ENCODE measurements at regions not wholly inside any gene's neighbourhood (a gene's known extent, or its start where the extent isn't known, plus 50 kb on each side); places are given as distances from the start of the nearest gene placed in this dataset.
"Not testable (repeated sequence)": the region's sequence is repeated elsewhere in the genome, so short reads cannot be mapped to it uniquely, and the experiment has no call there.

DNA sequence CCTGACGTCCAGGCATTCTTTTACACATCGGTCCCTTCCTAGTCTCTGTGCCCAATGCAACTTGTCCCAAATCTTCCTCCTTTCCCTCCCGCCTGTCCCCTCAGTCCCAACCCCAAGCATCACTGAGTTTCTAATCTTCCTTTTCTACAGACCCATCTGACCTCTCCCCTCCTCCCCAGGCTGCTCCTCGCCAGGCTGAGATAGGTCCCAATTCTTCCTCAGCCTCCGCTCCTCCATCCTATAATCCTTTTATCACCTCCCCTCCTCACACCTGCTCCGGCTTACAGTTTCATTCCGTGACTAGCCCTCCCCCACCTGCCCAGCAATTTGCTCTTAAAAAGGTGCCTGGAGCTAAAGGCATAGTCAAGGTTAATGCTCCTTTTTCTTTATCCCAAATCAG is 323.1 kb upstream of the LMCD1 start:
- DNase-seq (ENCODE audit: low spot score); H3K36me3 ChIP-seq (ENCODE audit: insufficient read depth, low read length); H3K27ac ChIP-seq (ENCODE audit: low read depth, low read length, poor library complexity, severe bottlenecking); BruUV-seq (replicated peaks); H3K9me3 ChIP-seq (ENCODE audit: low read length); H3K79me2 ChIP-seq (ENCODE audit: insufficient read depth, low read depth, low read length); intact Hi-C loops (cut with micrococcal nuclease; ENCODE audit: unreplicated experiment); H3K9me2 ChIP-seq (ENCODE audit: insufficient read depth, low read length); H3K4me1 ChIP-seq (ENCODE audit: insufficient read depth, low read length, poor library complexity, severe bottlenecking); CTCF ChIA-PET (ENCODE audit: unreplicated experiment); H3K4me3 ChIP-seq (ENCODE audit: low read depth, low read length, poor library complexity, severe bottlenecking); H4K20me1 ChIP-seq (ENCODE audit: insufficient read depth, low read length); H2AFZ ChIP-seq (ENCODE audit: low read length); H3K4me2 ChIP-seq (ENCODE audit: low read length); POLR2A ChIA-PET: not testable (repeated sequence)

DNA sequence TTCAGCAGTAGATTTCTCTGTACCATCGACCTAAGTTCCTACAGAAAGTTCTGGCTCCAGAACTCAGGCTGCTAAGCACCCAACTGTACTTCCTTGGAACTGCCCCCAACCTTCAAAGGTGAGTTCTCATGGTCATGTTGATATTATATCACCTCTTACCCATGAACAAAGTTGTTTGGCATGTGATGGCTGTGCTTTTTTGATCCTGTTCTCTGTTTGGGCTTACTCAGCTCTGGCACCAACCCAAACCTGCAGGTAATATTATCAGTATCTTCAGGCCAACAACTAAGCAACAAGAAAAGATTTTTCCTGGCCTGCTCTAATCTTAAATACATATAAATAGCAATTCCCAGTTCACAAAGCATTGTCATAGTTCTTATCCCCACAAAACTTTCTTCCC is 318.7 kb upstream of the LMCD1 start:
- no peak overlapping the region for H3K27ac ChIP-seq (ENCODE audit: low read depth, low read length, poor library complexity, severe bottlenecking)
- no peaks in the 10 kb centered on the region for H3K9me3 ChIP-seq (ENCODE audit: low read length)
- DNase-seq (ENCODE audit: low spot score), result no peak
- TF ChIP-seq EZH2phosphoT487 (IDR thresholded peaks at IDR 0.05; ENCODE audit: borderline replicate concordance, low read depth, low read length), result no peak
- TF ChIP-seq, protein P1, sequence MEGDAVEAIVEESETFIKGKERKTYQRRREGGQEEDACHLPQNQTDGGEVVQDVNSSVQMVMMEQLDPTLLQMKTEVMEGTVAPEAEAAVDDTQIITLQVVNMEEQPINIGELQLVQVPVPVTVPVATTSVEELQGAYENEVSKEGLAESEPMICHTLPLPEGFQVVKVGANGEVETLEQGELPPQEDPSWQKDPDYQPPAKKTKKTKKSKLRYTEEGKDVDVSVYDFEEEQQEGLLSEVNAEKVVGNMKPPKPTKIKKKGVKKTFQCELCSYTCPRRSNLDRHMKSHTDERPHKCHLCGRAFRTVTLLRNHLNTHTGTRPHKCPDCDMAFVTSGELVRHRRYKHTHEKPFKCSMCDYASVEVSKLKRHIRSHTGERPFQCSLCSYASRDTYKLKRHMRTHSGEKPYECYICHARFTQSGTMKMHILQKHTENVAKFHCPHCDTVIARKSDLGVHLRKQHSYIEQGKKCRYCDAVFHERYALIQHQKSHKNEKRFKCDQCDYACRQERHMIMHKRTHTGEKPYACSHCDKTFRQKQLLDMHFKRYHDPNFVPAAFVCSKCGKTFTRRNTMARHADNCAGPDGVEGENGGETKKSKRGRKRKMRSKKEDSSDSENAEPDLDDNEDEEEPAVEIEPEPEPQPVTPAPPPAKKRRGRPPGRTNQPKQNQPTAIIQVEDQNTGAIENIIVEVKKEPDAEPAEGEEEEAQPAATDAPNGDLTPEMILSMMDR (conservative IDR thresholded peaks at IDR 0.05; ENCODE audit: low read length), result no peak
- no peak overlapping the region for H3K4me3 ChIP-seq (ENCODE audit: low read depth, low read length, poor library complexity, severe bottlenecking)
- intact Hi-C loops (cut with micrococcal nuclease; ENCODE audit: unreplicated experiment), result no loop called here
- CTCF ChIA-PET (ENCODE audit: unreplicated experiment), result no interaction called here
- POLR2A ChIA-PET, result no interaction called here
- no TSS peak for BruUV-seq (replicated peaks)
- no peaks in the 10 kb centered on the region for H3K36me3 ChIP-seq (ENCODE audit: insufficient read depth, low read length)
- H4K20me1 ChIP-seq (ENCODE audit: insufficient read depth, low read length), result no peaks in the 10 kb centered on the region
- H3K4me1 ChIP-seq (ENCODE audit: insufficient read depth, low read length, poor library complexity, severe bottlenecking), result no peaks in the 10 kb centered on the region
- H3K9me2 ChIP-seq (ENCODE audit: insufficient read depth, low read length), result no peaks in the 10 kb centered on the region
- H3K79me2 ChIP-seq (ENCODE audit: insufficient read depth, low read depth, low read length), result no peaks in the 10 kb centered on the region
- H2AFZ ChIP-seq (ENCODE audit: low read length), result no peak overlapping the region
- no peak overlapping the region for H3K4me2 ChIP-seq (ENCODE audit: low read length)

GRCh38 chr3:8183627-8184026 is 318.0 kb upstream of the LMCD1 start:
- no peak for TF ChIP-seq EZH2phosphoT487 (IDR thresholded peaks at IDR 0.05; ENCODE audit: borderline replicate concordance, low read depth, low read length)
- TF ChIP-seq, protein P1 (conservative IDR thresholded peaks at IDR 0.05; ENCODE audit: low read length), result no peak
- H3K4me1 ChIP-seq (ENCODE audit: insufficient read depth, low read length, poor library complexity, severe bottlenecking), result no peaks in the 10 kb centered on the region
- no peaks in the 10 kb centered on the region for H3K9me3 ChIP-seq (ENCODE audit: low read length)
- H3K27ac ChIP-seq (ENCODE audit: low read depth, low read length, poor library complexity, severe bottlenecking), result no peak overlapping the region
- peak overlapping the region; percentile 19; the same call in 1 of the 2 replicates for H2AFZ ChIP-seq (ENCODE audit: low read length)
- intact Hi-C loops (cut with micrococcal nuclease; ENCODE audit: unreplicated experiment), result no loop called here
- no peaks in the 10 kb centered on the region for H3K36me3 ChIP-seq (ENCODE audit: insufficient read depth, low read length)
- no peaks in the 10 kb centered on the region for H4K20me1 ChIP-seq (ENCODE audit: insufficient read depth, low read length)
- H3K4me3 ChIP-seq (ENCODE audit: low read depth, low read length, poor library complexity, severe bottlenecking), result no peak overlapping the region
- peak; percentile 18 for DNase-seq (ENCODE audit: low spot score)
- ChIA-PET CTCF (ENCODE audit: unreplicated experiment) (no interaction called here), POLR2A (no interaction called here)
- H3K79me2 ChIP-seq (ENCODE audit: insufficient read depth, low read depth, low read length), result no peaks in the 10 kb centered on the region
- no peaks in the 10 kb centered on the region for H3K9me2 ChIP-seq (ENCODE audit: insufficient read depth, low read length)
- no peak overlapping the region for H3K4me2 ChIP-seq (ENCODE audit: low read length)
- BruUV-seq (replicated peaks), result no TSS peak

All from OCI-LY7 (cell line).